Stimulated activated naive CD8-positive, alpha-beta T cell treated with anti-CD3 and anti-CD28 coated beads, Interleukin-15, Interleukin-2, amounts not matched to agents 100 ng/mL and 50 ng/mL, for 24 hours (primary cell): ENCODE measurements at regions not wholly inside any gene's neighbourhood (a gene's known extent, or its start where the extent isn't known, plus 50 kb on each side); places are given as distances from the start of the nearest gene placed in this dataset.

Experiments
- H3K27ac Mint-ChIP-seq: one replicate; pipeline ENCODE4 v1.8.0; 2021; ENCODE audit warnings: mild to moderate bottlenecking, mixed read lengths
- H3K27me3 Mint-ChIP-seq: one replicate; pipeline ENCODE4 v1.8.0; 2021; ENCODE audit warnings: mixed read lengths
- H3K36me3 Mint-ChIP-seq: one replicate; pipeline ENCODE4 v1.8.0; 2021; ENCODE audit warnings: low read depth, mixed read lengths
- H3K4me1 Mint-ChIP-seq: one replicate; pipeline ENCODE4 v1.8.0; 2021; ENCODE audit warnings: low read depth, mixed read lengths
- H3K4me3 Mint-ChIP-seq: one replicate; pipeline ENCODE4 v1.8.0; 2021; ENCODE audit warnings: mild to moderate bottlenecking, mixed read lengths
- H3K9me3 Mint-ChIP-seq: one replicate; pipeline ENCODE4 v1.8.0; 2021; ENCODE audit warnings: mixed read lengths

DNA sequence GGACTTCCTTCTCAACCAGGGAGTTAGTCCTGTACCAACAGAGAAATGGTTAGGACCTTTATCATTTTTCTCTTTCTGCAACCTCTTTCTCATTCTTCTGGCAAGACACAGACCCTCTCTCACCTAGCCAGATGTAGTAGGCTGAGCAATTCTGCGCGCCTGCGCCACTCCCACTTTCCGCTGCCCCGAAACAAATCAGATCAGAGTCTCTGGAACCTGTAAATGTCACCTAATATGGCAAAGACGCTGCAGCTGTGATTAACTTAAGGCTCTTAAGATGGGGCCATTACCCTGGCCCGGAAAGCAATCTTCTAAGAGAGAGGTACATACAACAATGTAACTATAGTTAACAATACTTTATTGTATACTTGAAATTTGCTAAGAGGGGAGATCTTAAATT, 94.3 kb upstream of the ASIC2 start:
- Mint-ChIP-seq H3K4me1 (no peaks in the 10 kb centered on the region), H3K27ac (no peak overlapping the region), H3K9me3 (peaks cover 3% of the 10 kb centered on the region), H3K4me3 (no peak overlapping the region), H3K27me3 (peaks cover 13% of the 10 kb centered on the region), H3K36me3 (no peaks in the 10 kb centered on the region)

GRCh38 chr17:33389504-33390135, 96.5 kb upstream of the ASIC2 start:
- Mint-ChIP-seq H3K27me3 (peaks cover 13% of the 10 kb centered on the region), H3K4me3 (no peak overlapping the region), H3K36me3 (no peaks in the 10 kb centered on the region), H3K27ac (no peak overlapping the region), H3K4me1 (no peaks in the 10 kb centered on the region), H3K9me3 (peaks cover 3% of the 10 kb centered on the region)

DNA sequence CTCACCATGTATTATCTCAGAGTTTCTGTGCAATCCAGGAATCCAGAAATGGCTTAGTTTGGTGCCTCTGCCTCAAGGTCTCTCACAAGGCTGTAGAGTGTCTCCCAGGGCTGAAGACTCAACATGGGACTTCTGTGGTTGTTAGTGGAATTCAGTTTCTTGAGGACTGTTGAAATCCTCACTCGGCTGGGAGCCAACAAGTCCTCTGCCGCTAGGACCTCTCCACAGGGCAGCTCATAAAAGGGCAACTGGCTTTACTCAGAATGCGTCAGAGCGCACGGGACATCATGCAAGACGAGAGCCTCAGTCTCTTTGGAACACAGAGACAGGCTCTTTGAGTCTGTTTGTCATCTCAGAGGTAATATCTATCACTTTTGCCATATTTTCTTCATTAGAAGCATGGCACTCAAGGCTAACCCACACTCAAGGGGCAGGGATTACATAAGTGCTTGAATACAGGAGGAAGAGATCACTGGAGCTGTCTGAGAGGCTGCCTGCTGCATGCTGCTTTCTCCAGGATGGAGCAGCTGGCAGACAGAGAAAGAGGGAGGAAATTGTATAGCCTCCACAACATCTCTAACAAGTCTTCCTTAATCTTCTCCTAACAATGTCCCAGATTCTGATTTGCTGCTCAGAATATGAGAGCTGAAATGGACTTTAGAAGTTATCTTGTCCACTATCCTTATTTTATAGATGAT, 97.5 kb upstream of the ASIC2 start:
- H3K36me3 Mint-ChIP-seq = no peaks in the 10 kb centered on the region
- peaks cover 7% of the 10 kb centered on the region for H3K9me3 Mint-ChIP-seq
- peaks cover 15% of the 10 kb centered on the region for H3K27me3 Mint-ChIP-seq
- no peaks in the 10 kb centered on the region for H3K4me1 Mint-ChIP-seq
- no peak overlapping the region for H3K27ac Mint-ChIP-seq
- no peak overlapping the region for H3K4me3 Mint-ChIP-seq

DNA sequence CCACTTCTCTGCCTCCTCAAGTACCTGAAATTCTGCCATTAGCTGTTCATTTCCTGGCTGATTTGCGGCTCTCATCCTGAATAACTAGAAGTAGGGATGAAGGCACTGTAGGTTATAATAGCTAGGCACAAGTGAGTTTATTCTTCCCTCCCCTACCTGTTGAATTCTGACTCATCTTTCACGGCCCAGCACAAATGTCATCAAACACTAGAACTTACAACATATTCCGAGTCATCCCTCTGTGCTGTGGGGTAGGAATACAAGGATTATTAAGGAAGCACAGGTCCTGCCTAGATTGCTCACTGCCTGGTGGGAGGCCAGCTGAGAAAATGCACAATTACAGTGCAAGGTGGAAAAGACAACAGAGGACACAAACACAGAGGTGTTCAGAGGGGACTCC, 103.7 kb upstream of the ASIC2 start:
- H3K27me3 Mint-ChIP-seq = peaks cover 15% of the 10 kb centered on the region
- no peaks in the 10 kb centered on the region for H3K4me1 Mint-ChIP-seq
- no peaks in the 10 kb centered on the region for H3K36me3 Mint-ChIP-seq
- peaks cover 13% of the 10 kb centered on the region for H3K9me3 Mint-ChIP-seq
- H3K4me3 Mint-ChIP-seq = no peak overlapping the region
- no peak overlapping the region for H3K27ac Mint-ChIP-seq

GRCh38 chr17:33398386-33398785, 105.3 kb upstream of the ASIC2 start:
- no peaks in the 10 kb centered on the region for H3K36me3 Mint-ChIP-seq
- H3K4me1 Mint-ChIP-seq = no peaks in the 10 kb centered on the region
- peaks cover 15% of the 10 kb centered on the region for H3K27me3 Mint-ChIP-seq
- H3K9me3 Mint-ChIP-seq = peaks cover 11% of the 10 kb centered on the region
- H3K4me3 Mint-ChIP-seq = no peak overlapping the region
- H3K27ac Mint-ChIP-seq = no peak overlapping the region

DNA sequence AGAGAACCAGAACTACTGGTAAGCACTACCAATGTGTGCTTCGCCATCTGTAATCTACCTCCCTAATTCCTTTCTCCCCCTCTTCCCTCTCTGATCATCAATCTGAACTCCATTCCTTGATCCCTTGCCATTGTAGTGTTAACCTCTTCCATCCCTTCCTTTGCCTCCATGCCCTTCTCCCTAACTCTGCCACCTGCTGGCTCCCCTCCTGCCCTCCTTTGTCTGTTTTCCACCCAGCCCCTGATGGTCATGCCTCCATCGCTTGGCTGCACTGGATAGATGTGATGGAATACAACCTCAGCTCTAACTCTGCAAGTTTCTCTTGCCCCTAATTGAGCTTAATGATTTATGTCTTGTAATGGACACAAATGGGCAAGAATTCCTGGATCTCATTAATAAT, 108.2 kb upstream of the ASIC2 start:
- Mint-ChIP-seq H3K9me3 (peaks cover 4% of the 10 kb centered on the region), H3K27me3 (peaks cover 16% of the 10 kb centered on the region), H3K36me3 (no peaks in the 10 kb centered on the region), H3K27ac (no peak overlapping the region), H3K4me3 (no peak overlapping the region), H3K4me1 (no peaks in the 10 kb centered on the region)

GRCh38 chr17:33403194-33403593, 110.1 kb upstream of the ASIC2 start:
- no peaks in the 10 kb centered on the region for H3K4me1 Mint-ChIP-seq
- H3K27ac Mint-ChIP-seq = no peak overlapping the region
- no peaks in the 10 kb centered on the region for H3K36me3 Mint-ChIP-seq
- H3K9me3 Mint-ChIP-seq = peaks cover 4% of the 10 kb centered on the region
- H3K4me3 Mint-ChIP-seq = no peak overlapping the region
- H3K27me3 Mint-ChIP-seq = peaks cover 11% of the 10 kb centered on the region

DNA sequence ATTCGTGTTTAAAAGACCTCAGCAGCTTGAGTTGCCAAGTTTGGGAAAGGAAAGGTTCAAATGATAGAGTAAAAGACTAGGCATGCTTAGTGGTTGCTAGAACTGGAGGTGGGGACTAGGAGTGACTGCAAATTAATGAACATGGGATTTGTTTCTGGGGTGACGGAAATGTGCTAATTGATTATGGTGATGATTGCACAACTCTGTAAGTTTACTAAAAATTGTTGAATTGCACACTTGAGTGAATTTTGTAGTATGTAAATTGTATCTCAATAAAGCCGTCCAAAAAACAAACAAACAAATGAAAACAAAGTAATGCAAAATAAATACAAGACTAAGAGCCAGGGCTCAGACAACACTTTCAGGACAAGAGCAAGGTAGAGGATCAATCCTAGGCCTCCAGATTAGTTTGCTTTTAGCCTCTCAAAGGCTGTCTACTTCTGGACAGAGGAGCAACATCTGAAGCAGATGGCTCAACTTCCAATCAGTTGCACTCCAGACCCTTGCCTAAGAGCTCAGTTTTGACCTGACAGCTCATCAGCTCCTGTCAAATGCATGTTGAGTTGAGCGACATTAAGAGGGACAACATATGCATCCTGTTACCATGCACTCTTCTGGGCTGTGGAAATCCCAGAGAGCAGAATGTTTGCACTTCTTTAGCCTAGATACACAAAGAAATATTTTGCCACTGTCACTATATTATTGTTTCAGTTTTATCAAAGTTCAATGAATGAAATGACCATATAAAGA, 111.2 kb upstream of the ASIC2 start:
- no peaks in the 10 kb centered on the region for H3K36me3 Mint-ChIP-seq
- H3K9me3 Mint-ChIP-seq = peaks cover 6% of the 10 kb centered on the region
- H3K4me3 Mint-ChIP-seq = no peak overlapping the region
- H3K27ac Mint-ChIP-seq = no peak overlapping the region
- H3K27me3 Mint-ChIP-seq = peaks cover 15% of the 10 kb centered on the region
- H3K4me1 Mint-ChIP-seq = no peaks in the 10 kb centered on the region

- Mint-ChIP-seq H3K4me3 (no peak overlapping the region), H3K27ac (no peak overlapping the region), H3K27me3 (peaks cover 4% of the 10 kb centered on the region), H3K9me3 (peaks cover 3% of the 10 kb centered on the region), H3K36me3 (no peaks in the 10 kb centered on the region), H3K4me1 (no peaks in the 10 kb centered on the region)
Observed at GRCh38 chr17:33416131-33416530, 123.0 kb upstream of the ASIC2 start.

GRCh38 chr17:33421933-33422332, 128.8 kb upstream of the ASIC2 start:
- H3K9me3 Mint-ChIP-seq = peaks cover 3% of the 10 kb centered on the region
- no peaks in the 10 kb centered on the region for H3K4me1 Mint-ChIP-seq
- no peak overlapping the region for H3K4me3 Mint-ChIP-seq
- no peaks in the 10 kb centered on the region for H3K36me3 Mint-ChIP-seq
- no peak overlapping the region for H3K27ac Mint-ChIP-seq
- H3K27me3 Mint-ChIP-seq = no peaks in the 10 kb centered on the region

DNA sequence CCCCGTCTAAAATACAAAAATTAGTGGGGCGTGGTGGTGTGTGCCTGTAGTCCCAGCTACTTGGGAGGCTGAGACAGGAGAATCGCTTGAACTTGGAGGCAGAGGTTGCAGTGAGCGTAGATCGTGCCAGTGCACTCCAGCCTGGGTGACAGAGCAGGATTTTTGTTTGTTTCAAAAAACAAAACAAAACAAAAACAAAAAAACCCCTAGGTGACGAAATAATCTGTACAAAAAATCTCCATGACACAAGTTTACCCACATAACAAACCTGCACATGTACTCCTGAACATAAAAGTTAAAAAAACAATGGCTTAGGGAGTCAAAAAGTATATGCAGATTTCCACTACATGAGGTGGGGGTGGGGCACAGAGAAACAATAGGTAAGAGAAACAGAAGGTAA, 140.5 kb upstream of the ASIC2 start:
- Mint-ChIP-seq H3K4me3 (no peak overlapping the region), H3K9me3 (peaks cover 3% of the 10 kb centered on the region), H3K36me3 (no peaks in the 10 kb centered on the region)

GRCh38 chr17:33434841-33435240, 141.7 kb upstream of the ASIC2 start:
- Mint-ChIP-seq H3K4me3 (no peak overlapping the region), H3K27me3 (no peaks in the 10 kb centered on the region), H3K27ac (no peak overlapping the region), H3K36me3 (no peaks in the 10 kb centered on the region), H3K9me3 (peaks cover 3% of the 10 kb centered on the region), H3K4me1 (no peaks in the 10 kb centered on the region)

More for the DNA sequence above, 140.5 kb upstream of the ASIC2 start:
- no peaks in the 10 kb centered on the region for H3K4me1 Mint-ChIP-seq
- H3K27ac Mint-ChIP-seq = no peak overlapping the region
- peaks cover 5% of the 10 kb centered on the region for H3K27me3 Mint-ChIP-seq

DNA sequence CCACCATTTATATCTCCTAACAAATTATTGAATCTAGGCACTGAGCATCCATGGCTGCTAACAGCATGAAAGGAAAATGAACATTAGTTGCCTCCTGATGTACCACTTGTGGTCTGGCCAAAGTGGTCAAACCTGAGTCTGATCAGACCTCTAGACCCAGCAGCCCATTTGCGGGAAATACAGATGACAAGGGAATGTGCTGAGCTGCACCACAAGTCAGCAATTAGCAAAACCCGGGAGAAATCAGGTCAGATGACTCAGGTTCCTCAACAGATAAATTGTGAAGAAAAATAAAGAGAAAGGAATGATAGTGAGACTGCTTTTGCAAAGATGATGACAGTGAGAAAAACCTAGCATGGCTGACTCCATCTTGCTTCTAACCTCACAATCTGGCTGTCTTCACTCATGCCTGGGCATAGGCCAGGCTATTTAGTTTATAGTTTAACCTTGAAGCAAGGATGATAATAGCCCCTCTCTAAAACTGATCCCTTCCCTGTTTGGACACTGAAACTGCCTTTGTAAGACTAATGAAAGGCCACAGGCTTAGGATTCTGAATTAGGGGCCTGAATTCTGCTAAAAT, 142.7 kb upstream of the ASIC2 start:
- Mint-ChIP-seq H3K4me3 (no peak overlapping the region), H3K27ac (no peak overlapping the region), H3K27me3 (no peaks in the 10 kb centered on the region)

GRCh38 chr17:33436321-33436720, 143.2 kb upstream of the ASIC2 start:
- Mint-ChIP-seq H3K4me1 (no peaks in the 10 kb centered on the region), H3K4me3 (no peak overlapping the region), H3K27me3 (no peaks in the 10 kb centered on the region), H3K27ac (no peak overlapping the region), H3K9me3 (peaks cover 3% of the 10 kb centered on the region), H3K36me3 (no peaks in the 10 kb centered on the region)

More for the DNA sequence above, 142.7 kb upstream of the ASIC2 start:
- no peaks in the 10 kb centered on the region for H3K36me3 Mint-ChIP-seq
- no peaks in the 10 kb centered on the region for H3K4me1 Mint-ChIP-seq
- peaks cover 3% of the 10 kb centered on the region for H3K9me3 Mint-ChIP-seq

DNA sequence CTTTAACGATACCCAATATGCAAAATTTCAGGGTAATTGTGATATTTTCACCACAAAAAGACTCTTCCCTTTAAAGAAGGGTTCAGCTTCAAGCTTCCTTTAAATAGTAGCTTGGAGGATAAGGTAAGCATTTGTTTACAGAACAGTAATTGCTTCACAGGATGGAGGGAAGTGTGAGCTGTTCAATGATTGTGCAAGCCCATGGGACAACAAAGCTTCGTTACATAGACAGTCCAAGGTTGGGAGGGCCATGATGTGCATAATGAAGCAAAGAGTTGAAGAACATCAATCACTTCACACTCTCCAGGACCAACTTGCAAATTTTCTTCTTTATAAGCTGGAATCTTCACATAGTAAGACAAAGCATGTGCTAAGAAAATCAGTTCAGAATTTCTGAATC, 145.0 kb upstream of the ASIC2 start:
- Mint-ChIP-seq H3K27me3 (peaks cover 2% of the 10 kb centered on the region), H3K9me3 (peaks cover 1% of the 10 kb centered on the region), H3K27ac (no peak overlapping the region), H3K36me3 (no peaks in the 10 kb centered on the region), H3K4me3 (no peak overlapping the region), H3K4me1 (no peaks in the 10 kb centered on the region)
